Liver (tissue), 3 donors: ENCODE measurements at regions not wholly inside any gene's neighbourhood (a gene's known extent, or its start where the extent isn't known, plus 50 kb on each side); places are given as distances from the start of the nearest gene placed in this dataset.

ENCODE experiments used
- CTCF ChIP-seq: fragments of 150-350 bp; IDR thresholded peaks from 2 replicates; pipeline ENCODE4 v1.5.1; 2017; ENCODE audit warnings: improper control_type of control experiment, low read depth, low read length; ENCODE audit not compliant: missing input control
- HNF4A ChIP-seq, 2 donors: conservative IDR thresholded peaks; 2 replicates each; pipeline ENCODE4 v1.6.1; 2016; ENCODE audit warnings: antibody characterized with exemption in 2 of 2, mild to moderate bottlenecking in 2 of 2
- JUND ChIP-seq, 2 donors: IDR thresholded peaks; 2 replicates each; pipeline ENCODE4 v1.6.1; 2016; ENCODE audit warnings: antibody characterized with exemption in 2 of 2
- MAX ChIP-seq: IDR thresholded peaks from 2 replicates; pipeline ENCODE4 v1.6.1; 2016; ENCODE audit warnings: antibody characterized with exemption
- RAD21 ChIP-seq, 2 donors: IDR thresholded peaks; 2 replicates each; pipeline ENCODE4 v1.6.1; 2016; ENCODE audit warnings: antibody characterized with exemption in 2 of 2, mild to moderate bottlenecking in 2 of 2
- SP1 ChIP-seq: IDR thresholded peaks from 2 replicates; pipeline ENCODE4 v1.6.1; 2018; ENCODE audit warnings: antibody characterized with exemption, mild to moderate bottlenecking
- YY1 ChIP-seq: IDR thresholded peaks from 2 replicates; pipeline ENCODE4 v1.6.1; 2016; ENCODE audit warnings: antibody characterized with exemption, mild to moderate bottlenecking
- ZBTB33 ChIP-seq: IDR thresholded peaks from 2 replicates; pipeline ENCODE4 v1.6.1; 2016; ENCODE audit warnings: antibody characterized with exemption
- donor health status: healthy.
- donor health status: healthy.

GRCh38 chr4:107278791-107279483 is 242.8 kb upstream of the DKK2 start:
- TF ChIP-seq CTCF (no peak), MAX (no peak), YY1 (no peak), RAD21 (IDR thresholded peaks at IDR 0.05) (no peak), HNF4A (conservative IDR thresholded peaks at IDR 0.05) (no peak), ZBTB33 (no peak), JUND (IDR thresholded peaks at IDR 0.05) (no peak), SP1 (no peak)
